ENCODE measurements at regions not wholly inside any gene's neighbourhood (a gene's known extent, or its start where the extent isn't known, plus 50 kb on each side); places are given as distances from the start of the nearest gene placed in this dataset.

- TF ChIP-seq CTCF (IDR thresholded peaks at IDR 0.05), result no peak
- TF ChIP-seq POLR2AphosphoS5 (IDR thresholded peaks at IDR 0.05), result no peak
Measured at GRCh38 chr14:84782902-84783301, 747.0 kb upstream of the FLRT2 start.

Measured in sigmoid colon (tissue), 4 donors.